NT2/D1 (cell line): ENCODE measurements at regions not wholly inside any gene's neighbourhood (a gene's known extent, or its start where the extent isn't known, plus 50 kb on each side); places are given as distances from the start of the nearest gene placed in this dataset.

ENCODE experiments used
- SUZ12 ChIP-seq: IDR thresholded peaks from 2 replicates; pipeline ENCODE4 v1.6.1; 2011; ENCODE audit not compliant: insufficient read length, insufficient read depth; ENCODE audit errors: extremely low read depth
- YY1 ChIP-seq: IDR thresholded peaks from 2 replicates; pipeline ENCODE4 v1.6.1; 2011; ENCODE audit not compliant: insufficient read length, insufficient read depth
- ZNF274 ChIP-seq: IDR thresholded peaks from 2 replicates; pipeline ENCODE4 v1.6.1; 2011; ENCODE audit warnings: mild to moderate bottlenecking, low read depth, low read length

GRCh38 chr3:148408667-148409066, 289.0 kb upstream of the AGTR1 start:
- TF ChIP-seq YY1 (no peak), SUZ12 (no peak), ZNF274 (no peak)
